SH-SY5Y (cell line): ENCODE measurements at regions not wholly inside any gene's neighbourhood (a gene's known extent, or its start where the extent isn't known, plus 50 kb on each side); places are given as distances from the start of the nearest gene placed in this dataset.

Experiments used
- GATA2 ChIP-seq: IDR thresholded peaks from 2 replicates; pipeline ENCODE4 v1.6.1; 2011; ENCODE audit warnings: mild to moderate bottlenecking, low read depth, low read length
- GATA3 ChIP-seq: IDR thresholded peaks from 2 replicates; pipeline ENCODE4 v1.6.1; 2011; ENCODE audit warnings: low read depth, mild to moderate bottlenecking, low read length, moderate library complexity

DNA sequence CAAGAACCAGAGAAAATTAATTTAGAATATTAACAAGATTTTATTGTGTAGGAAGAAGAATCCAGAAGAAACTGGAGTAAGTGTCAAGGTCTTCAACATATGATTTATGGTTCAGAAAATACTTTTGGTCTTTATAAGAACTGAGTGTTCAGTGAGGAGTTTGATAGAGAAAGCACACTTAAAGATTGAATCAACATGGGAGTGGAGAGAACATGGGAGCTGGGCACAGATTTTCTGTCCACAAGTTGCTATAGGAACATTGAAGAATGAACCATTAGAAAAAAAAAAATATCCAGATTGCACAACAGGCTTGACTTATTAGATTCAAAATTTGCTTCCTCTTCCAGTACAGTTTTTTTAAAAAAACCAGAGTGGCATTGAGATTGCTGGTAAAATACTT lies 601.2 kb upstream of the GNPDA2 start:
- no peak for TF ChIP-seq GATA2
- no peak for TF ChIP-seq GATA3
